ENCODE measurements at regions not wholly inside any gene's neighbourhood (a gene's known extent, or its start where the extent isn't known, plus 50 kb on each side); places are given as distances from the start of the nearest gene placed in this dataset.

DNA sequence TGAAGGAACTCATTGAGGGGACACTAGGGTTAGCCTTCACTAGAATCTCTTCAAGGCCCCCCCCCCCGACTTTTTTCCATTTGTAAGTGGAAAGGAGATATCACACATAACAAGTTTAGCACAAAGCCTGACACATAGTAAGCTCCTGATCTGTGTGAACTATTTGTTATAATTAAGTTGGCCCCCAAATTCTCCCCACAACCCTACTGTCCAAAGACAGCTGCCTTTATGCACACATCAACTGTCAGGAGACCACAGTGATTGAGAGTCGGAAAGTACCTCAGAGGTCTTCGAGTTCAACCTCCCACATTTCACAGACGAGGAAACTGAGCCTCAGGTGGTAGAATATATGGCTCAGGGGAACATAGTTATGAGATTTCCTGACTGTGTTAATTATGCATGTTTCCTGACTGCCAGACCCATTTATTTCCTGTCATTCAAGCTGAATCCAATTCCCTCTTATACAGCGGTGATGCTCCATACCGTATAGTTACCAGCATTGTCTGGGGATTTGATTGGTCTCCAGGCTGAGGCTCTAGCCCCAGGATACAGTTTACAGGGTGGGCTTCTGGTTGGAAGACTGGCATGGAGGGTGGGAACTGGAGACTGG lies 227.4 kb upstream of the CMC1 start:
- Mint-ChIP-seq H3K27me3 (ENCODE audit: low read depth) (no peaks in the 10 kb centered on the region), H3K4me1 (ENCODE audit: low read depth) (no peaks in the 10 kb centered on the region), H3K27ac (no peak overlapping the region), H3K9me3 (ENCODE audit: insufficient read depth) (no peaks in the 10 kb centered on the region), H3K36me3 (ENCODE audit: low read depth) (no peaks in the 10 kb centered on the region), H3K4me3 (no peak overlapping the region)
- POLR2A ChIA-PET: no interaction called here
- CTCF ChIA-PET: no interaction called here
- ATAC-seq (no peak), DNase-seq (no peak)

- ChIA-PET CTCF (no interaction called here), POLR2A (interaction anchor here (0.6 kb wide), 1 partner anchor 859 kb away, joined by 4 read pairs; no protein-coding TSS in a partner anchor)
- no peak overlapping the region for H3K27ac Mint-ChIP-seq
- H3K4me1 Mint-ChIP-seq (ENCODE audit: low read depth): no peaks in the 10 kb centered on the region
- no peak overlapping the region for H3K4me3 Mint-ChIP-seq
- H3K27me3 Mint-ChIP-seq (ENCODE audit: low read depth): no peaks in the 10 kb centered on the region
- DNase-seq (no peak), ATAC-seq (no peak)
- H3K36me3 Mint-ChIP-seq (ENCODE audit: low read depth): peaks cover 2% of the 10 kb centered on the region
- peaks cover 15% of the 10 kb centered on the region for H3K9me3 Mint-ChIP-seq (ENCODE audit: insufficient read depth)
These were observed 222.3 kb upstream of the CMC1 start for GRCh38 chr3:28018925-28019718.

DNA sequence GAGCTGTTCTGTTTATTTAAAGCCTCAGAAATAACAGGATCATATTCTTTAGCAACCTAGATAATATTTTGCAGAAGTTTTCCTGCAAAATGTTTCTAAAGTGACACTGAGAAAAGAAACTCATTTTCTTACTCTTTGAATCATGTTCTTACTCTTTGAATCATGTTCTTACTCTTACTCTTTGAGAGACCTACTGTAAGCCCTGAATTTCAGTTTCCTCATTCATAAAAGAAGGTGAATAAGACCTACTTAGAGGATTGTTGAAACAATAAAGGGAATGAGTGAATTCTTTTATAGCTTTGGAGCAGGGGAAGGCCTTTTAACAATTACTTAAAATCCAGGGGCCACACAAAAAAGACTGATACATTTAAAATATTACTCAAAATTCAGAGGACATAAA lies 221.7 kb upstream of the CMC1 start:
- Mint-ChIP-seq H3K9me3 (ENCODE audit: insufficient read depth) (peaks cover 15% of the 10 kb centered on the region), H3K4me3 (no peak overlapping the region), H3K27me3 (ENCODE audit: low read depth) (no peaks in the 10 kb centered on the region), H3K4me1 (ENCODE audit: low read depth) (no peaks in the 10 kb centered on the region), H3K36me3 (ENCODE audit: low read depth) (peaks cover 2% of the 10 kb centered on the region), H3K27ac (no peak overlapping the region)
- POLR2A ChIA-PET: no interaction called here
- DNase-seq (no peak), ATAC-seq (no peak)
- CTCF ChIA-PET: no interaction called here

DNA sequence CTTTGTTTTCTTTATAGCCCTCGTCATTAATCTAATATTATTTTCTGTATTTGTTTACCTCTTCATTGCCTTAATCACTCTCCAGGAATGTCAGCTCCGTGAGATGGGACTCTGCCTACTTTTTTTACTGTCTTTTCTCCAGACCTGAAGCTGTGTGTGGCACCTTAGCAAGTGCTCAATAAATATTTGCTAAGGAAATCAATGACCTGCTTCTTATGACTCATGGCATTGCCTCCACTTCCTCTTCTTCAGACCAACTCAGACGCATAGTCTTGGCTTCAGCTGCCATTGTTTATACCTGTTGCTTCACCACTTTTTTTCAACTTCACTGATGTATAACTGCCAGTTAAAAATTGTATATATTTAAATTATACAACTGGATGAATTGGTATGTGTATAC lies 218.5 kb upstream of the CMC1 start:
- no peaks in the 10 kb centered on the region for H3K27me3 Mint-ChIP-seq (ENCODE audit: low read depth)
- no peaks in the 10 kb centered on the region for H3K4me1 Mint-ChIP-seq (ENCODE audit: low read depth)
- peaks cover 2% of the 10 kb centered on the region for H3K36me3 Mint-ChIP-seq (ENCODE audit: low read depth)
- no peak overlapping the region for H3K27ac Mint-ChIP-seq
- no peak for DNase-seq
- ChIA-PET CTCF (no interaction called here), POLR2A (no interaction called here)
- H3K9me3 Mint-ChIP-seq (ENCODE audit: insufficient read depth): peaks cover 15% of the 10 kb centered on the region
- no peak overlapping the region for H3K4me3 Mint-ChIP-seq
- no peak for ATAC-seq

- H3K4me1 Mint-ChIP-seq (ENCODE audit: low read depth): no peaks in the 10 kb centered on the region
- no peak for ATAC-seq
These were observed 212.9 kb upstream of the CMC1 start for GRCh38 chr3:28028554-28028953.

DNA sequence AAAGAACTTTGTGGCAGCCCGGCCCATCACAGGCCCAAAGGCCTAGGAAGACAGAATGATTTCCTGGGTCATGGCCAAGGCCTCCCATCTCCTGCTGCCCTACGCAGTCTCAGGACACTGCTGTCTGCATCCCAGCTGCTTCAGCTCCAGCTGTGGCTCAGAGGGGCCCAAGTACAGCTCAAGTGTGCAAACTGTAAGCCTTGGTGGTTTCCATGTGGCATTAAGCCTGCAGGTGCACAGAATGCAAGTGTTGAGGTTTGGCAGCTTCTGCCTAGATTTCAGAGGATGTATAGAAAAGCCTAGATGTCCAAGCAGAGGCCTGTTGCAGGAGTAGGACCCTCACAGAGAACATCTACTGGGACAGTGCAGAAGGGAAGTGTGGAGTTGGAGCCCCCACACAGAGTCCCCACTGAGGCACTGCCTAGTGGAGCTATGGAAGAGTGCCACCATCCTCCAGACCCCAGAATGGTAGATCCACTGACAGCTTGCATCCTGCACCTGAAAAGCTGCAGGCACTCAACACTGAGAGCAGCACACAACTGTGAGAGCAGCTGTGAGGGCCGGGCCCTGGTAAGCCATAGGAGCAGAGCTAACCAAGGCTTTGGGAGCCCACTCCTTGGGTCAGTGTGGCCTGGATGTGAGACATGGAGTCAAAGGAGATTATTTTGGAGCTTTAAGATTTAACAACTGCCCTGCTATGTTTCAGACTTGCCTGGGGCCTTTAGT lies 208.2 kb upstream of the CMC1 start:
- Mint-ChIP-seq H3K9me3 (ENCODE audit: insufficient read depth) (peaks cover 7% of the 10 kb centered on the region), H3K27ac (no peak overlapping the region), H3K36me3 (ENCODE audit: low read depth) (peaks cover 2% of the 10 kb centered on the region), H3K4me3 (no peak overlapping the region), H3K27me3 (ENCODE audit: low read depth) (no peaks in the 10 kb centered on the region), H3K4me1 (ENCODE audit: low read depth) (no peaks in the 10 kb centered on the region)
- ATAC-seq (no peak), DNase-seq (no peak)
- POLR2A ChIA-PET: no interaction called here
- CTCF ChIA-PET: no interaction called here

More at GRCh38 chr3:28028554-28028953, 212.9 kb upstream of the CMC1 start:
- ChIA-PET POLR2A (no interaction called here), CTCF (interaction anchor here (0.9 kb wide), 1 partner anchor 317 kb away, joined by 3 read pairs; no protein-coding TSS in a partner anchor)
- DNase-seq: no peak
- H3K4me3 Mint-ChIP-seq: no peak overlapping the region
- peaks cover 13% of the 10 kb centered on the region for H3K9me3 Mint-ChIP-seq (ENCODE audit: insufficient read depth)
- H3K27me3 Mint-ChIP-seq (ENCODE audit: low read depth): no peaks in the 10 kb centered on the region
- peaks cover 5% of the 10 kb centered on the region for H3K36me3 Mint-ChIP-seq (ENCODE audit: low read depth)
- no peak overlapping the region for H3K27ac Mint-ChIP-seq

DNA sequence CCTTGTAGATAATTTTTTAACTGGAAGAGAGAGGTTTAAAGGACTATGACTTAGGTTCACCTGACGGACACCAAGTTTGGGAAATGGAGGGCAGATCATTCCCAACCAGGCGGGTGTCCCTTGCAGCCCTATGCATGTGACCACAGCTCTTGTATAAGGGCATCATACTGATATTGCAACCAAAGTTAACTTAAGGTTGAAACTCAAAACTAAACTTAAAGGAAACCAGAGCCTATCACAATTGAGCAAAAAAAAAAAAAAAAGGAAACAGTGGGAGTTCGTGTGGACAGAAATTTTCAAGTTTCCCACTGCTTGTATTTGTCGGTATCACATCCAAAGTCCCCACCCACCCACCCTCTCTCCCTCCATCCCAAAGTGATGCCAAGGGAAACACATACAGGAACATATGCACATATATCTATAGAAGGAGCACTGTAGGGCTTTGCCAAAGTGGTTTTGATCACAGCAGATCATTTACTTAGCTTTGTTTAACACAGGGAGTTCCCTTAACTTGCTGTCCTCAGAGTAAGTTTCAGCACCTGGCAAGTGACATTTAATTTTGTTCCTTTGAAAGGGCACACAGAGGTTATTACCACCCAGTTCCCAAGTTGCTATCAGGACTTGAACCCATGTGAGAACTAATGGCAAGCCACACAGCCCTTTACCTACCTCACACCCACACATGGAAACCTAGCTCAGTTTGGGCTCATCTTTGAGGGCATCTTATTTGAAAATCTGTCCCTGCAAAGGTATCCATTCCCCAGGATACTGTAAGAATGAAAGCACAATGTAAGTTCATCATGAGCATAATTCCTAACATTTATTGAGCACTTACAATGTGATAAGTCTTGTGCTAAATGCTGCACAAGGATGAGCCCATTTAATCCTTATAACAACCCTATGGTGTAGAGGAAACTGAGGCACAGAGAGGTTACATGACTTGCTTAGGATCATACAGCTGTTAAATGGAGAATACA lies 204.5 kb upstream of the CMC1 start:
- no peak overlapping the region for H3K27ac Mint-ChIP-seq
- POLR2A ChIA-PET: interaction anchor here (0.6 kb wide), 1 partner anchor 97 kb away, joined by 3 read pairs; no protein-coding TSS in a partner anchor
- CTCF ChIA-PET: no interaction called here

DNA sequence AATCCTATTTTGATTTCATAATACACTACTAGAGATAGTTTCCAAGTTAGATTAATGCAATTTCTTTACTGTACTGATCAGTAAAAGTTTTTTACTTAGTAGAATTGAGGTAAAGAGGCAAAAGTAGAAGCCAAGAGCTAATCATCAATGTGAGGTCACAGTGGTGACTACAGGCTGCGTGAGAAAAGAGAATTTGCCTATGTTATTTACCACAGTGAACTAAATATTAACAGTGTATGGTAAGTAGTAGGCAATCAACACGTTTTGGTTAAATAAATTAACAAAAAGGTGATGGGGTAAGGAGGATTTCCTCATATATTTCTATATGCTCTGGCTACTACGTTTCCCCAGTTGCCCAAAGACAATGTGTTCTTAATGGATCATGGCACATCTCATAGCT lies 202.2 kb upstream of the CMC1 start:
- Mint-ChIP-seq H3K4me3 (no peak overlapping the region), H3K4me1 (ENCODE audit: low read depth) (no peaks in the 10 kb centered on the region), H3K27ac (no peak overlapping the region), H3K9me3 (ENCODE audit: insufficient read depth) (no peaks in the 10 kb centered on the region), H3K27me3 (ENCODE audit: low read depth) (no peaks in the 10 kb centered on the region), H3K36me3 (ENCODE audit: low read depth) (no peaks in the 10 kb centered on the region)
- ATAC-seq (no peak), DNase-seq (no peak)
- ChIA-PET POLR2A (no interaction called here), CTCF (no interaction called here)

More for the DNA sequence above, 204.5 kb upstream of the CMC1 start:
- no peaks in the 10 kb centered on the region for H3K27me3 Mint-ChIP-seq (ENCODE audit: low read depth)
- DNase-seq: no peak
- no peak overlapping the region for H3K4me3 Mint-ChIP-seq
- H3K9me3 Mint-ChIP-seq (ENCODE audit: insufficient read depth): peaks cover 7% of the 10 kb centered on the region
- no peak for ATAC-seq
- peaks cover 2% of the 10 kb centered on the region for H3K36me3 Mint-ChIP-seq (ENCODE audit: low read depth)
- H3K4me1 Mint-ChIP-seq (ENCODE audit: low read depth): no peaks in the 10 kb centered on the region

GRCh38 chr3:28039829-28040228 lies 201.6 kb upstream of the CMC1 start:
- CTCF ChIA-PET: no interaction called here
- Mint-ChIP-seq H3K4me3 (no peak overlapping the region), H3K4me1 (ENCODE audit: low read depth) (no peaks in the 10 kb centered on the region), H3K27me3 (ENCODE audit: low read depth) (no peaks in the 10 kb centered on the region), H3K36me3 (ENCODE audit: low read depth) (no peaks in the 10 kb centered on the region), H3K27ac (no peak overlapping the region), H3K9me3 (ENCODE audit: insufficient read depth) (no peaks in the 10 kb centered on the region)
- ATAC-seq (no peak), DNase-seq (no peak)
- POLR2A ChIA-PET: no interaction called here

DNA sequence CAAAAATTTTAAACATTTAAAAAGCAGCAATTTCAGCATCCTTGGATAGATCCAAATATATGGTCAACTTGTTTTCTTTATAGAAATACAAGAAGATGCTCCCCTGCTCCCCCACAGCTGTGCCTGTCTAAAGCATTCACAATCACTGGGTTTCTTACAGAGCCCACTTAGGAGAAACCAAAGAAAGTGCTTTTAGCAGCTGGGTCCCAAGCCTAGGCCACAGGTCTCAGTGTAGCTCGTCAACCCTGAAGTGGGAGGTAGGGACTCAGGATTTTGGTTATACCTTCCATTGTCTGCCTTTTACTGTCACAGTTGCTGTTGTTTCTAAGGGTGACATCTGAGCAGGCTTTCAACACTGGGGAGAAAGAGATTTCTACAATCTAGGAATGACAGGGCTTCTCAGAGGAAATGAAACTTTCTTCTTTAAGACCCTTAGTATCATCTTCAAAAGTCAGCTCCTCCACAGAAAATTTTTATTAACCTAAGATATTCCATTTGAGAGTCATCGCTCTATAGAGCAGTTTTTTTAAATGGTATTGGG lies 199.3 kb upstream of the CMC1 start:
- CTCF ChIA-PET: no interaction called here
- H3K4me1 Mint-ChIP-seq (ENCODE audit: low read depth): no peaks in the 10 kb centered on the region
- POLR2A ChIA-PET: interaction anchor here (0.6 kb wide), 1 partner anchor 140 kb away, joined by 4 read pairs; no protein-coding TSS in a partner anchor

GRCh38 chr3:28042707-28043106 lies 198.7 kb upstream of the CMC1 start:
- Mint-ChIP-seq H3K4me3 (no peak overlapping the region), H3K9me3 (ENCODE audit: insufficient read depth) (no peaks in the 10 kb centered on the region), H3K36me3 (ENCODE audit: low read depth) (no peaks in the 10 kb centered on the region), H3K27me3 (ENCODE audit: low read depth) (no peaks in the 10 kb centered on the region), H3K4me1 (ENCODE audit: low read depth) (no peaks in the 10 kb centered on the region), H3K27ac (no peak overlapping the region)
- ChIA-PET CTCF (no interaction called here), POLR2A (no interaction called here)
- DNase-seq (no peak), ATAC-seq (no peak)

More for the DNA sequence above, 199.3 kb upstream of the CMC1 start:
- H3K36me3 Mint-ChIP-seq (ENCODE audit: low read depth): no peaks in the 10 kb centered on the region
- ATAC-seq (no peak), DNase-seq (no peak)
- H3K27ac Mint-ChIP-seq: no peak overlapping the region
- H3K27me3 Mint-ChIP-seq (ENCODE audit: low read depth): no peaks in the 10 kb centered on the region
- H3K4me3 Mint-ChIP-seq: no peak overlapping the region
- H3K9me3 Mint-ChIP-seq (ENCODE audit: insufficient read depth): no peaks in the 10 kb centered on the region

Data from activated CD8-positive, alpha-beta T cell treated with anti-CD3 and anti-CD28 coated beads, Interleukin-2, amount 10 ng/mL, durations not matched to agents 7 days and 5 days (primary cell).